ENCODE measurements at regions not wholly inside any gene's neighbourhood (a gene's known extent, or its start where the extent isn't known, plus 50 kb on each side); places are given as distances from the start of the nearest gene placed in this dataset.
A peak's percentile ranks its signal among the peaks of the same experiment; 100 is the strongest.
"Not testable (repeated sequence)": the region's sequence is repeated elsewhere in the genome, so short reads cannot be mapped to it uniquely, and the experiment has no call there.

GRCh38 chr11:19426756-19427403 is 186.1 kb upstream of the E2F8 start:
- H3K4me1 ChIP-seq (replicated peaks) = no peaks in the 10 kb centered on the region
- no peaks in the 10 kb centered on the region for H3K9me3 ChIP-seq (replicated peaks)
- no peak for DNase-seq (ENCODE audit: low read depth in 1 of 2, low spot score in 2 of 2)
- no peak overlapping the region for H3K4me3 ChIP-seq
- no peaks in the 10 kb centered on the region for H3K36me3 ChIP-seq
- H3K27ac ChIP-seq = no peak overlapping the region
- no peaks in the 10 kb centered on the region for H3K27me3 ChIP-seq (replicated peaks)

GRCh38 chr11:19426011-19426755 is 185.4 kb upstream of the E2F8 start:
- Histone ChIP-seq H3K4me3 (no peak overlapping the region), H3K27ac (no peak overlapping the region), H3K27me3 (replicated peaks) (no peaks in the 10 kb centered on the region), H3K36me3 (no peaks in the 10 kb centered on the region), H3K4me1 (replicated peaks) (no peaks in the 10 kb centered on the region), H3K9me3 (replicated peaks) (no peaks in the 10 kb centered on the region)
- DNase-seq (ENCODE audit: low read depth in 1 of 2, low spot score in 2 of 2) = no peak

- Histone ChIP-seq H3K4me1 (replicated peaks) (no peaks in the 10 kb centered on the region), H3K9me3 (replicated peaks) (no peaks in the 10 kb centered on the region)
Measured at GRCh38 chr11:19422276-19422675, 181.5 kb upstream of the E2F8 start.

GRCh38 chr11:19420868-19421533 is 180.3 kb upstream of the E2F8 start:
- no peak for DNase-seq (ENCODE audit: low read depth in 1 of 2, low spot score in 2 of 2)
- no peaks in the 10 kb centered on the region for H3K27me3 ChIP-seq (replicated peaks)
- no peak overlapping the region for H3K27ac ChIP-seq

More at GRCh38 chr11:19422276-19422675, 181.5 kb upstream of the E2F8 start:
- no peak overlapping the region for H3K27ac ChIP-seq
- H3K36me3 ChIP-seq = no peaks in the 10 kb centered on the region
- H3K4me3 ChIP-seq = no peak overlapping the region
- DNase-seq (ENCODE audit: low read depth in 1 of 2, low spot score in 2 of 2) = no peak
- no peaks in the 10 kb centered on the region for H3K27me3 ChIP-seq (replicated peaks)

GRCh38 chr11:19419808-19420207 is 179.1 kb upstream of the E2F8 start:
- no peaks in the 10 kb centered on the region for H3K4me1 ChIP-seq (replicated peaks)
- H3K9me3 ChIP-seq (replicated peaks) = no peaks in the 10 kb centered on the region
- no peak overlapping the region for H3K27ac ChIP-seq
- no peak for DNase-seq (ENCODE audit: low read depth in 1 of 2, low spot score in 2 of 2)
- H3K4me3 ChIP-seq = no peak overlapping the region
- no peaks in the 10 kb centered on the region for H3K27me3 ChIP-seq (replicated peaks)
- no peaks in the 10 kb centered on the region for H3K36me3 ChIP-seq

More at GRCh38 chr11:19420868-19421533, 180.3 kb upstream of the E2F8 start:
- H3K4me3 ChIP-seq = no peak overlapping the region
- no peaks in the 10 kb centered on the region for H3K9me3 ChIP-seq (replicated peaks)
- no peaks in the 10 kb centered on the region for H3K4me1 ChIP-seq (replicated peaks)
- H3K36me3 ChIP-seq = no peaks in the 10 kb centered on the region

- Histone ChIP-seq H3K9me3 (replicated peaks) (no peaks in the 10 kb centered on the region), H3K27ac (no peak overlapping the region), H3K4me1 (replicated peaks) (no peaks in the 10 kb centered on the region), H3K36me3 (no peaks in the 10 kb centered on the region), H3K27me3 (replicated peaks) (no peaks in the 10 kb centered on the region), H3K4me3 (no peak overlapping the region)
- peak in 1 of 2 experiments; percentile 1 for DNase-seq (ENCODE audit: low read depth in 1 of 2, low spot score in 2 of 2)
Measured at GRCh38 chr11:19419021-19419750, 178.4 kb upstream of the E2F8 start.

GRCh38 chr11:19418221-19418620 is 177.5 kb upstream of the E2F8 start:
- DNase-seq (ENCODE audit: low read depth in 1 of 2, low spot score in 2 of 2) = no peak
- Histone ChIP-seq H3K36me3 (no peaks in the 10 kb centered on the region), H3K9me3 (replicated peaks) (no peaks in the 10 kb centered on the region), H3K27me3 (replicated peaks) (no peaks in the 10 kb centered on the region), H3K4me3 (no peak overlapping the region), H3K4me1 (replicated peaks) (no peaks in the 10 kb centered on the region), H3K27ac (no peak overlapping the region)

GRCh38 chr11:19412070-19412469 is 171.3 kb upstream of the E2F8 start:
- not testable (repeated sequence) for H3K4me3 ChIP-seq; H3K27me3 ChIP-seq (replicated peaks); H3K4me1 ChIP-seq (replicated peaks); H3K27ac ChIP-seq; H3K9me3 ChIP-seq (replicated peaks); H3K36me3 ChIP-seq; DNase-seq (ENCODE audit: low read depth in 1 of 2, low spot score in 2 of 2)

- H3K36me3 ChIP-seq = no peaks in the 10 kb centered on the region
- no peaks in the 10 kb centered on the region for H3K4me1 ChIP-seq (replicated peaks)
- DNase-seq (ENCODE audit: low read depth in 1 of 2, low spot score in 2 of 2) = no peak
- no peaks in the 10 kb centered on the region for H3K9me3 ChIP-seq (replicated peaks)
- H3K27me3 ChIP-seq (replicated peaks) = no peaks in the 10 kb centered on the region
- no peak overlapping the region for H3K4me3 ChIP-seq
- H3K27ac ChIP-seq = no peak overlapping the region
Measured at GRCh38 chr11:19410032-19410431, 169.3 kb upstream of the E2F8 start.

- Histone ChIP-seq H3K27me3 (replicated peaks) (no peaks in the 10 kb centered on the region), H3K36me3 (no peaks in the 10 kb centered on the region), H3K4me1 (replicated peaks) (no peaks in the 10 kb centered on the region), H3K4me3 (no peak overlapping the region), H3K27ac (no peak overlapping the region), H3K9me3 (replicated peaks) (no peaks in the 10 kb centered on the region)
- no peak for DNase-seq (ENCODE audit: low read depth in 1 of 2, low spot score in 2 of 2)
Measured at GRCh38 chr11:19409307-19409706, 168.6 kb upstream of the E2F8 start.

- no peak overlapping the region for H3K4me3 ChIP-seq
- DNase-seq (ENCODE audit: low read depth in 1 of 2, low spot score in 2 of 2) = no peak
- H3K27ac ChIP-seq = no peak overlapping the region
- H3K27me3 ChIP-seq (replicated peaks) = no peaks in the 10 kb centered on the region
- H3K36me3 ChIP-seq = no peaks in the 10 kb centered on the region
- no peaks in the 10 kb centered on the region for H3K9me3 ChIP-seq (replicated peaks)
- no peaks in the 10 kb centered on the region for H3K4me1 ChIP-seq (replicated peaks)
Measured at GRCh38 chr11:19407677-19408270, 167.0 kb upstream of the E2F8 start.

GRCh38 chr11:19405966-19406365 is 165.2 kb upstream of the E2F8 start:
- Histone ChIP-seq H3K36me3 (no peaks in the 10 kb centered on the region), H3K27ac (no peak overlapping the region), H3K4me1 (replicated peaks) (no peaks in the 10 kb centered on the region), H3K4me3 (no peak overlapping the region), H3K27me3 (replicated peaks) (no peaks in the 10 kb centered on the region), H3K9me3 (replicated peaks) (no peaks in the 10 kb centered on the region)
- no peak for DNase-seq (ENCODE audit: low read depth in 1 of 2, low spot score in 2 of 2)

- DNase-seq (ENCODE audit: low read depth in 1 of 2, low spot score in 2 of 2) = no peak
- no peaks in the 10 kb centered on the region for H3K9me3 ChIP-seq (replicated peaks)
- H3K4me1 ChIP-seq (replicated peaks) = no peaks in the 10 kb centered on the region
- no peaks in the 10 kb centered on the region for H3K36me3 ChIP-seq
- no peak overlapping the region for H3K27ac ChIP-seq
- H3K27me3 ChIP-seq (replicated peaks) = no peaks in the 10 kb centered on the region
- no peak overlapping the region for H3K4me3 ChIP-seq
Measured at GRCh38 chr11:19404787-19405186, 164.0 kb upstream of the E2F8 start.

Measured in SJSA1 (cell line).